Kidney epithelial cell (primary cell): ENCODE measurements at regions not wholly inside any gene's neighbourhood (a gene's known extent, or its start where the extent isn't known, plus 50 kb on each side); places are given as distances from the start of the nearest gene placed in this dataset.

Source experiments
- DNase-seq: peaks from one replicate; pipeline ENCODE4 v3.0.0-alpha.2; 2010; ENCODE audit warnings: low read depth
- H3K27me3 ChIP-seq: 2 replicates; pipeline ENCODE4 v1.6.0; 2011; ENCODE audit warnings: low read length; ENCODE audit not compliant: control insufficient read depth, insufficient read depth
- H3K36me3 ChIP-seq: 2 replicates; pipeline ENCODE4 v1.5.1; 2011; ENCODE audit warnings: low read length; ENCODE audit not compliant: control insufficient read depth, insufficient read depth
- H3K4me3 ChIP-seq: 2 replicates; pipeline ENCODE4 v1.5.1; 2011; ENCODE audit warnings: low read depth, mild to moderate bottlenecking, control low read depth, low read length
- TF ChIP-seq, protein P1 (sequence below): IDR thresholded peaks from 2 replicates; pipeline ENCODE4 v1.5.1; 2011; ENCODE audit warnings: mild to moderate bottlenecking, moderate library complexity, low read length, control low read depth, inconsistent platforms; ENCODE audit not compliant: insufficient read depth, poor library complexity, severe bottlenecking

DNA sequence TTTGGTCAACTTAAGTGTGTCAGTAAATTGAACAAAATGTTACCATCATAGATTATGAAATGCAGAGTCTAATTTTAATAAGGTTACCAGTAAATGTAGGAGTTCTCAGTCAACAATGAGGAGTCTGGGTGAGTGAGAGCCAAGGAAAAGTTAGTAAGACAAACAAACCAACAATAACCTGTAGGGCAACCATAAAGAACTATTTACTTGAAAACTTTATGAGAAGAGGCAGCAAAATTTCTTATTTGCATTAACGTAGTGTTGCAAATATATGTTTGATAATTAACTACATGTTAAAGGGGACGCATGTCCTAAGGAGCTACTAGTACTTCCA lies 131.1 kb upstream of the SOX4 start:
- TF ChIP-seq, protein P1, sequence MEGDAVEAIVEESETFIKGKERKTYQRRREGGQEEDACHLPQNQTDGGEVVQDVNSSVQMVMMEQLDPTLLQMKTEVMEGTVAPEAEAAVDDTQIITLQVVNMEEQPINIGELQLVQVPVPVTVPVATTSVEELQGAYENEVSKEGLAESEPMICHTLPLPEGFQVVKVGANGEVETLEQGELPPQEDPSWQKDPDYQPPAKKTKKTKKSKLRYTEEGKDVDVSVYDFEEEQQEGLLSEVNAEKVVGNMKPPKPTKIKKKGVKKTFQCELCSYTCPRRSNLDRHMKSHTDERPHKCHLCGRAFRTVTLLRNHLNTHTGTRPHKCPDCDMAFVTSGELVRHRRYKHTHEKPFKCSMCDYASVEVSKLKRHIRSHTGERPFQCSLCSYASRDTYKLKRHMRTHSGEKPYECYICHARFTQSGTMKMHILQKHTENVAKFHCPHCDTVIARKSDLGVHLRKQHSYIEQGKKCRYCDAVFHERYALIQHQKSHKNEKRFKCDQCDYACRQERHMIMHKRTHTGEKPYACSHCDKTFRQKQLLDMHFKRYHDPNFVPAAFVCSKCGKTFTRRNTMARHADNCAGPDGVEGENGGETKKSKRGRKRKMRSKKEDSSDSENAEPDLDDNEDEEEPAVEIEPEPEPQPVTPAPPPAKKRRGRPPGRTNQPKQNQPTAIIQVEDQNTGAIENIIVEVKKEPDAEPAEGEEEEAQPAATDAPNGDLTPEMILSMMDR = no peak
- H3K27me3 ChIP-seq = no peaks in the 10 kb centered on the region
- no peak for DNase-seq
- H3K4me3 ChIP-seq = no peak overlapping the region
- no peaks in the 10 kb centered on the region for H3K36me3 ChIP-seq

DNA sequence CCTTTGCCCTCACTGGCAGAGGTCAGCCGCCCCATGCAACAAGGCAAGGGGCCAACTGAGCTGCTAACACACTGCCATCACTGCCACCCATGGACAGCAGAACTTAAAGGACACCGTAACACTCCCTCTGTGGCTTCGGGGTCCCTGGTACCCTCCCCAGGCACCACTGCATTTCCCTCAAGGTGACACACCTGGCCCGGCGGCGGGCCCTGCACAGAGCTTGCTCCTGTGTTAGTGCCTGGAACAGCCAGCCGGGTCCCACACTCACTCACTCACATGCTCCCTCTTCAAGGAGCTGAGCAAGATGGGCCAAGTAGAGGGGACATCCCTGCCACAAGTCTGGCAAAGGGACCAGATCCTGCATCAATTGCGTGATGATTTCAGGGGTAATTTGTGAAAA lies 126.5 kb upstream of the SOX4 start:
- Histone ChIP-seq H3K27me3 (no peaks in the 10 kb centered on the region), H3K4me3 (no peak overlapping the region), H3K36me3 (no peaks in the 10 kb centered on the region)
- TF ChIP-seq, protein P1 = no peak
- DNase-seq = no peak

DNA sequence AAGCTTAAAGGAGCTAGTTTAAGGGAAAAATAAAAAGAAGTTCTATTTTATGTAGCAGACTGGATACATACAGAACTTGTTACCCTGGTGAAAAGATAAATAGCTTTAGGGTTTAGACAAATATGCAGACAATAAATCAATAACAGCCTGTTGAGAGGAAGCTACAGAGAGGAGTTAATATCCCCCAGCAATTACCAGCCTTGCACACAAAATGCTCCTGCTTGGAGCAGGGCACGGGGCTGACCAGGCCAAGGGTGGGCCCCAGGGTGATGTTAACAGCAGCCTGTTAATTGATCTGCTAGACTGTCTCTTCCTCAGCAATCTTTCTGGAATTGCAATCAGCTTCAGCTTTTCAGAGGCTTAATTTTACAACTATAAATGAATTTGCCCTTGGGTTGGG lies 125.1 kb upstream of the SOX4 start:
- DNase-seq = no peak

DNA sequence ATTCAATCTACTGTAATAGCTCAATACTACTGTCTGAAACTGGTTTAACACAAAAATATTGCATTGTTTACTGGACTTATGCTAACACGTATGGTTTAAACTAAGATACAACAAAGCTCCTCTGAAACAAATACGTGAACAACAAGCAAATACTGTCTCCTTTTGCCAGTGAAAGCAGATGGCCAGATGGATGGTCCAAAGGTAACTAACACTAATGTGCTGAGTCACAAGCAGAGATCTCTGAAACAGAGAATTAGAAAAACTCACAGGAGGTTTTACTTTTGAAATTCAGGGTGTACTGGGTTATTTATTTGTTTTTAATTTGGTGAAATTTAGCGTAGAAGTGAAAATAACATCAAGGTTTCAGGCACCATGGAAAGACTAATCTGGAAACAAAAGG lies 124.3 kb upstream of the SOX4 start:
- TF ChIP-seq, protein P1 = no peak
- no peaks in the 10 kb centered on the region for H3K36me3 ChIP-seq
- DNase-seq = no peak
- no peaks in the 10 kb centered on the region for H3K27me3 ChIP-seq
- no peak overlapping the region for H3K4me3 ChIP-seq

More for the DNA sequence above, 125.1 kb upstream of the SOX4 start:
- TF ChIP-seq, protein P1 = no peak
- Histone ChIP-seq H3K36me3 (no peaks in the 10 kb centered on the region), H3K4me3 (no peak overlapping the region), H3K27me3 (no peaks in the 10 kb centered on the region)

DNA sequence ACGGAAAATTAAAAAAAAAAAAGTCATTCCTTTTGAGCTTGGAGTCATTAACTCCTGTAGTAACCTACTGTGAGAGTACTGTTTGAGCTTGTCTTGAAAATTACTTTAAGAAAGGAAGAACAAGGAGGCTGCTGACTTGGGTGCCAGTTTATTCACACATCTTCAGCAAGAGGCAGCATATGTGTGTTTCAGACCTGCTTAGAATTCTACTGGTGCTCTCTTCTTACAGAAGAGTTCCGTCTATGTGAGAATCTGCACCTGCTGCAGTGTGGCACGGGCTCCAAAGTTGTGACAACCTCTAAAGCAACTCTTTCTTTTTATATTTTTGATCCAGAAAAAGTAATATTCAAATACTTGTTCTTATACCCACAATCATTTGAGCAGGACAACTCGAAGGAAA lies 117.4 kb upstream of the SOX4 start:
- Histone ChIP-seq H3K36me3 (no peaks in the 10 kb centered on the region), H3K27me3 (no peaks in the 10 kb centered on the region), H3K4me3 (no peak overlapping the region)
- TF ChIP-seq, protein P1 = no peak
- no peak for DNase-seq

DNA sequence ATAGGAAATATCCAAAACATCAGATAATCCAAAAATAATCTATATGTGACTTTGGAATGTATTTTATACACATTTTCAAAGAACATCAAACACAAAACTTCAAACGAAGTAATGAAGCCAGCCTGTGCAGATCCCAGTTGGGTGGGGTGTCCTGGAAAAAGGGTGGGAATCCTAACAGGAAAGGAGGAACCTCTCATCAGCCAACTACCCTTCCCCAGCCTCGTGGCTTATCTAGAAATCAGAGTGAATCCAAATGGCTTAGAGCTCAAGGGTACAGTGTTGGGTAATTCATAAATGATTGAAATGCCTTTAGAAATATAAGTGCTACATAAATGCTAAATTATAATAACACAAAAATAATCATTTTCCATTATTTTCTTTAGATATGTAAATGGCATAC lies 115.1 kb upstream of the SOX4 start:
- DNase-seq = no peak
- H3K4me3 ChIP-seq = no peak overlapping the region
- no peaks in the 10 kb centered on the region for H3K36me3 ChIP-seq
- no peaks in the 10 kb centered on the region for H3K27me3 ChIP-seq
- TF ChIP-seq, protein P1 = no peak
